ENCODE measurements at regions not wholly inside any gene's neighbourhood (a gene's known extent, or its start where the extent isn't known, plus 50 kb on each side); places are given as distances from the start of the nearest gene placed in this dataset.
"Not testable (repeated sequence)": the region's sequence is repeated elsewhere in the genome, so short reads cannot be mapped to it uniquely, and the experiment has no call there.

DNA sequence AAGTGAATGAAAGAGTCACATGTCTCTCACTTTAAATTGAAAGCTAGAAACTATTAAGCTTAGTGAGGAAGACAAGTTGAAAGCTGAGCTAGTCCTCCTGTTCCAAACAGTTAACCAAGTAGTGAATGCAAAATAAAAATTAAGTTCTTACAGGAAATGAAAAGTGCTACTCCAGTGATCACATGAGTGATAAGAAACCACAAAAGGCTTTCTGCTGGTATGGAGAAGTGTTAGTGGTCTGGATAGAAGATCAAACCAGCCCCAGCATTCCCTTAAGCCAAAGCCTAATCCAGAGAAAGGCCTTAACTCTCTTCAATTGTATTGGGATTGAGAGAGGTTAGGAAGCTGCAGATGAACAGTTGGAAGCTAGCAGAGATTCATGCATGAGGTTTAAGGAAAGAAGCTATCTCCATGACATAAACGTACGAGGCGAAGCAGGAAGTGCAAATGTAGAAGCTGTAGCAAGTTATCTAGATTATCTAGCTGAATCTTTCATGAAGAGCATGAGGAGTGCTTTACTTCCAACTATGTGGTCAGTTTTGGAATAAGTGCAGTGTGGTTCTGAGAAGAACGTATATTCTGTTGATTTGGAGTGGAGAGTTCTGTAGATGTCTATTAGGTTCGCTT, 261.6 kb downstream of the MDFIC start:
- no peak for DNase-seq

DNA sequence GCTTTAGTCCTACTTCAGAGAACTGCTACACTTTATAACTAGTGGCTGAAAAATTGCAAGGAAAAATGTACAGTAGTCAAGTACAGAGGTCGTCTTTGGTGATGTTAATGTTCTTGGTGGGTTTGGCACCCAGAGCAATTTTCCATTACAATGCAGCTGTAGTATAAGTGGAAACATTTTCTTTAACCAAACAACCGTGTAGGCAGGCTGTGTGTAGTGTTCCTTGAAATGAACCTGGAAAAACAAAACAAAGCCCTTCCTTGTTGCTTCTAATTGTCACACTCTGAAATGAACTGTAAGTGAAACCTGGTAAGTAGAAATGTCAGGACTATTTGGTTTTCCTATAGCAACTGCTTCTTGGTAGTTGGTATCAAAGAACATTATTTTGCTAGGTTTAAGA, 256.9 kb downstream of the MDFIC start:
- no peak for DNase-seq

DNA sequence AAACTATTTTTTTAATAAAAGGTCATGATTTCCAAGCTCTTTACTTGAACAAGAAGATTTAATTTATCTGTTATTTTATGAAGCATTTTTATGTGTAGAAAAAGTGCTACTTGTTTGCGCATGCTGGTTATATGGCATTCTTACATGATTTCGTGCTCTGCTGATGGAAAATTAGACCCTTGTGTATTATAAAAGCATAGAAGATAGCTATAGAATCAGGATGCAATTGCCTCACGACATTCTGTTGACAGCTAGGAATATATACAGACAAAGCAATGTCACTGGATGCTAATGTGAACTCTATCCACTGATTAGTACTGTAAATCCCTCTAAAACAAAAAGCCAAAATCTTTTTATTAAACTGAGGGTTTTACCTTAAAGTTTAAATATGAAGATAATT, 255.9 kb downstream of the MDFIC start:
- DNase-seq = no peak

DNA sequence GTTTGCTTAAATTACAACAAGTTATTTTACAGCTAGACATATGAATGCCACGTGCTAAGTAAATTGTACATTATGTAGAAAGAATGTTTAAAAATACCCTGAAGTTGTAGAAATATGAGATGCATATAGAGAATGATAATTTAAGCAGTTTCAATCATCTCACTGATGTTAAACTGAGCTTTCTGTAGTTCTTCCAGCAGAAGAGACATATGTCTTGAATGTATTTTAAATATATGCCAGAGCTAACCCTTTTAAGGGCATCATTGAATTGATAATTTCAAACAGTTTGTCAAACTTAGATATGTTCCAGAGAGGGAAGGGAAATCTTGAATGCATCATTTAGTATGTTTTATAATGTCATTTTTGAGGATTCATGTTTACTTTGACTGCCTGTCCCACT, 255.2 kb downstream of the MDFIC start:
- no peak for DNase-seq

DNA sequence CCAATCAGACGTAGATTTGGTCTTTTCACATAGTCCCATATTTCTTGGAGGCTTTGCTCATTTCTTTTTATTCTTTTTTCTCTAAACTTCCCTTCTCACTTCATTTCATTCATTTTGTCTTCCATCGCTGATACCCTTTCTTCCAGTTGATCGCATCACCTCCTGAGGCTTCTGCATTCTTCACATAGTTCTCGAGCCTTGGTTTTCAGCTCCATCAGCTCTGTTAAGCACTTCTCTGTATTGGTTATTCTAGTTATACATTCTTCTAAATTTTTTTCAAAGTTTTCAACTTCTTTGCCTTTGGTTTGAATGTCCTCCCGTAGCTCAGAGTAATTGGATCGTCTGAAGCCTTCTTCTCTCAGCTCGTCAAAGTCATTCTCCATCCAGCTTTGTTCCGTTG, 250.5 kb downstream of the MDFIC start:
- not testable (repeated sequence) for DNase-seq

DNA sequence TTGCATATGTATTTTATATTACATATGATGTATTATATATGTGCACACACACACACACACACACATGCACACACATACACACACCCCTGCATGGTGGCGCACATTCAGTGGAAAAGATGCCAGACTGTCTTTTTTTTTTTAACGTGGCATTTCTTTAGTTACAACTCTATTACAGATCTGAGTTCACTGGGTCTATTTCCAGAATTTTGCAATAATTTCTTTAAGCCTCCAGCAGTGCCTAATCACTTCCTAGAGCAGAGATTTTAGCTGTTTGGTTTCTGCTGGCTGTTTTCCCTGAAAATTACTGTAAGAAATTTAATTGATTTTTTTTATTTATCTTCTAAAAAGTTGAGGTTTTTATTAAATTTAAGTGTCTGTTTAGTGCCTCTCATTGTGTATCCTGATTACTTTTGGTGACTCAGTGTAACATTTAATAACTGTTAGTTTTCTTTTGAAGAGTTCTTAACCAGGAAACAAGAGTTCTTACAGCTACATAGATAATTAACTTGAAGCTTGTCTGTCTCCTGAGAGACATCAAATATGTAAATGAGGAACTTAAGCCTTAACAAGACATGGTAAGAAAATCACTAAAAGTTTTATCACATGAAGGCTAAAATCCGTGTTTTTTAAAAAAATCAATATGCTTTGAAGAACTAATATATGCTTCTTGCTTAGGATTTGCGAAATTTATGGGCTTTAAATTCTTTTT, 232.0 kb downstream of the MDFIC start:
- DNase-seq = no peak

DNA sequence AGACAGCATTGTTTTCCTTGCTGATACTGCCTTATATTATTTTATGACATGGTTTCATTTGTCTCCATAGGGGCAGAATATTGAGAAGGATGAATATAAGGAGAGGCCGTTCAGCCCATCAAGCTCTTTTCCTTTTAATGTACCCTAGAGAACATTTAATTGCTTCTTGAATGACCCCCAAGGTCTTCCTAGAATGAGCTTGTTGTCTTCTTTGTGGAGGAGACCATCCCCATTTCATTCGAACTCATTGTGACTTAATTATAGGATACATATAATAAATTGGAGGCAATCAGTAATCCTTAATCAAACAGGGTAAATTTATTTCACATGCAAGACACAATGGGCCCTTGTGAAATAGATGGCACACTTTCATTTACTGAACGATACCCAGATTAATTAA, 231.3 kb downstream of the MDFIC start:
- no peak for DNase-seq

DNA sequence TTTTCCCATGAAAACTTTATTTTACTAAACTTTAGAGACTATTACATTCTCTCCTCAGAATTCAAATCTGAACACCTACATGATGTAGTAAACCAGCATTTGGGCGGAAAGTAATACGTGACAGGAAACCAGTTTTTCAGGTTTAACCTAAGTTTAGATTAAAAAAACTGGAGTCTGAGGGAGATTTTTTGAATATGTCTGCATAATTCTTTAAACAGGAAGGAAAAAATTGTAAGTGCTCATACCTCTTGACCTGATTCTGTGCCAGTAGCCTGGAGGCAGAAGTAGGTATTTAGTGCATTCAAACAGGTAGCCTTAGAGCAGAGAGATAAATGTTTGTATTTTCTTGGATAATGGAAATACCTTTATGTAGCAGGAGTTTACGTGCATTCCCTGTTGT, 224.3 kb downstream of the MDFIC start:
- DNase-seq = no peak

DNA sequence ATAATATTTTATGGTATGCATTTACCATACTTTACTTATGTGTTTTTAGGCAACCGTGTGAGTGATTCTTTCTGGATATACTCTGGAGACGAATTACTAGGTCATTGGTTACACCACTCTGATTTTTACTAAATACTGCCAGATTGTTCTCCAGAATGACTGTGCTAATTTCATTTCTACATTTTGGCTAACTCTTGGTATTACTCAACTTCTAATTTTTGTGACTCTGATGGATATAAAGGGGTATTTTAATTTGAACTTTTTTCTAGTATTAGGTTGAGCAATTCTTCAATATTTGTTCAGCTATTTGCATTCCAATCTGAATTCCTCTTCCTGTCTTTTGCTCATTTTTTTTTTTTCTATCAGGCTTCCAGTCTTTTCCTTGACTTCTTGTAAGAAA, 223.6 kb downstream of the MDFIC start:
- no peak for DNase-seq

DNA sequence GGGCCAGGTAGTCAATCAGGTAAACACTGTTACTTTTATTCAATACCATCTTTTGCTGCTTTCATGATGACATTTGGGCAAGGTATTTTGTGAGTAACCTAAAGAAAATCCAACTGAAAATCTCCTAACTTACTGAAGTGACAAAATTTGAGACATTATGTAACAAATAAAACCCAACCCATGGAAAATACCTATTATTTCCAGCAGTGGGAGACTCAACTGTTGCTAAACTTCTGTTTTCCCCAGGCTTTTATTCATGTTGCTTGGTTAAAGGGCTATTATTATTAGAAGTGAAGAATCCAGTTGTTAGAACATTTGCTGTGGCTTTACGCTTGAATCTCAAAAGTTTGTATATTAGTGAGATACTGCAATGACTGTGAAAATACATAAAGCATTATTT, 215.9 kb downstream of the MDFIC start:
- DNase-seq = no peak

DNA sequence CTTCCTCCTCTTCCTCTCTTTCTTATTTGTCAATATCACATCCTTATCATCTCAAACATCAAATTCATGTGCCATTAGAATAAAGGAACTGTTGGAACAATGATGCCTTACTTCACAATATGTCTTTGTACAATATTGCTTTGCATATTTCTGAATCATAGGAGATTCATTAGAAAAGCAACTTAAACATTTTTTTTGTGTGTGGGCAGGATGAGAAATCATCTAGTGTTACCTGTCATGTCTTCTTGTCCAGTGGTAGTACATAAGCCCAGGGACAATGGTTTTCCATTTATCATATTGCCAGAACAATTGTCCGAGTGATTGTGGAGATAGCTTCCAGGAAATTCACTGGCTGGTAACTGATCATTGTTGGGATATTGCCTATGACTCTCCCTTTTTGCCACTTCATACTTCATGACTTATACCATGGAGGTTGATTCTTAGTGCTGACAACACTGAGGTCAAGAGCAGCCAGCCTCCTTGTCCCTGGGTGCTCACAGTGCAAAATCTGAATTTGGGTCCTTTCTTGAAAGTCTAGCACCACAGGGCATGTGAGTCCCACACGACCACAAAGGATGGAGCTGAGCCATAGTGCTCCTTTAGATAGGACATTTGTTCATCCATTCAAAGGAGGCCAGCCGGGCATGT, 215.0 kb downstream of the MDFIC start:
- no peak for DNase-seq

DNA sequence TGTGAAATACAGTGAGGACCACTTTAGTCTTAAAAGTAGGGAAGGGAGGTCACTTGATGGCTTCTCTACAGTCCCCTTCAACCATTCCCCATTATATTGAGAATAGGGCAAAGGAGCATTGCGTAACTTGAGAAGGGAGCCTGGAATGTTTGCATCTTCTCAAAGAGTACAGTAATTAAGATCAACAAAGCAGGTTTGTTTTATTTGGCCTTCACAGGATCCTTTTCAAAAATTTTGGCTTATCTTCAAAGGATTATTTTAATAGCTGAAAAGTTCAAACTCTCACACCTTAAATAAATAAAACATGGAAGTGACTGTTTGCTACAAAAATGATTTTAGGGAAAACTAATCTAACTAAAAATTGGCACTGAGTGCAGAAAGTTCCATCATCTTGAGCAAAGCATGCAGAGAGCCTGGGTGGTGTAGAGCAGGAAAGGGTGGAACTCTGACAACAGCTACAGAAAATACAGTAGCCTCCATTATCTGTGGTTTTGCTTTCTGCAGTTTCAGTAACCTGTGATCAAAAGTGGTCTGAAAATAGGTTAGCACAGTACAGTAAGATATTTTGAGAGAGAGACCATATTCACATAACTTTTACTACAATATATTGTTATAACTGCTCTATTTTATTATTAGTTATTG, 214.0 kb downstream of the MDFIC start:
- no peak for DNase-seq

DNA sequence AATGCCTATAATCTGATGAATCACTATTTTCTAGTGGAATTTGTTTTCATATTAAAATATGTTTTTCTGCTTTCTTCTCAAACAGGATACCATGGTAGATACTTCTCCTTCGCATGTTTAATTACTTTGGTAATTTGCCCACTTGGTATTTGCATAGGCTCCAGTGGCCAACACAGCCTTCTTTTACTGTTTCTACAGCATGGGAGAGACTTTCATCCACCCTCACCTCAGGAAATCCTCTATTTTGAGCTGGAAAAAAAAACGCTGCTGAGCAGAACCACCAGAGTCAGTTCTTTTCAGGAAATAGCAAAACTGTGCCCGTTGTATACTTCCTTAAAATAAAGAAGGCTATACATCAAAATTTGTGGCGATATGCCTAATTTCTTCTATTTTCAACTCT, 213.3 kb downstream of the MDFIC start:
- no peak for DNase-seq

DNA sequence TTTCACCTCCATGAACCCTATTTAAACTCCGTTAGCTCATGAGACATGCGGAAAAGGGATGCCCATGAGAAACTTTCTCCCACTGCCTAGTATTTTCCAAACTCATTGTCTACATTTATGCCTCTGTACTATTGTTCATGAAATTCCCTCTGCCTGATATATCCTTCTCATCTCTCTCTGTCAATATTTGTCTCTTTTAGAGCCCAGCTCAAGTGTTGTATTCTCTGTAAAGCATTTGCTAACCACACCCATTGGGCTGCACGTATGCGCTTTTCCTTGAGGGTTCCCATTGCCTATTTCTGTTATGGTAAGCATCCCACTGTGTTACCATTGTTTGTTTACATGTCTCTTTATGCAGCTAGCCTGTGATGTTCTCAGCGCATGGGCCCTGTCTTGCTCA, 211.4 kb downstream of the MDFIC start:
- no peak for DNase-seq

DNA sequence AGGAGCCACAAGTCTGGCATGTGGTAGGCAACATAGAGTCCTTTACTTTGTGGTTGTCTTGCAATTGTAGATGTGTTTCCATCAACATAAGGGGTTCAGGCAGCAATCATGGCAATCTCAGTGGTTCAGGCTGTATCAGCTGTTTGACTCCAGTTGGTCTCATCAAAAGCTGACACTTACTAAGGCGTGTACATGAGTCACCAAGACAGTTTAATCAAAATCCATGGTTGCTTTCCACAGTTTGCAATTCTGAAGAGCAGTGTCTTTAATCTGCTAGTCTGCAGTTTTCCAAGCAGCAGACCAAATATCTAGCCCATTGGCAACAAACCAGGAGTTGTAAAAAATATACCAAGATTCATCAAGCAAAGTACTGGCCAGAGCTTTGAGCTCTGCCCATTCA, 210.2 kb downstream of the MDFIC start:
- DNase-seq = no peak

DNA sequence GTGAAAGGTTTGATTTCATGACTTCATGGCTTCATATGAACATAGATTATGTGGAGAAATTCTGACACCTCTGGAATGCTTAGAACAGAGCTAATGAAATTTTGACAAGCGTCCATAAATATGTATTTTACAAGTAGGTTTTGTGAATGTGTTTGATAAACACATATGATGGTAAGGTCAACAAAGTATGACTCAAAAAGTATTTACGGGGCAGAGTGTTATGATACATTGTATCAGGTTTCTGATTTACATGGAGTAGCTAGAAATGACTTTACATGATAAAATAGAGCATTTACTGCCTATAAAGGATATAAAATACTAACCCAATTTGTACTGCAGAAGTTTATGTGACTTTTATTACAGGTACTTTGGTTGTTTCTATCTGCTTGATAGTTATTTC, 206.3 kb downstream of the MDFIC start:
- DNase-seq = no peak

DNA sequence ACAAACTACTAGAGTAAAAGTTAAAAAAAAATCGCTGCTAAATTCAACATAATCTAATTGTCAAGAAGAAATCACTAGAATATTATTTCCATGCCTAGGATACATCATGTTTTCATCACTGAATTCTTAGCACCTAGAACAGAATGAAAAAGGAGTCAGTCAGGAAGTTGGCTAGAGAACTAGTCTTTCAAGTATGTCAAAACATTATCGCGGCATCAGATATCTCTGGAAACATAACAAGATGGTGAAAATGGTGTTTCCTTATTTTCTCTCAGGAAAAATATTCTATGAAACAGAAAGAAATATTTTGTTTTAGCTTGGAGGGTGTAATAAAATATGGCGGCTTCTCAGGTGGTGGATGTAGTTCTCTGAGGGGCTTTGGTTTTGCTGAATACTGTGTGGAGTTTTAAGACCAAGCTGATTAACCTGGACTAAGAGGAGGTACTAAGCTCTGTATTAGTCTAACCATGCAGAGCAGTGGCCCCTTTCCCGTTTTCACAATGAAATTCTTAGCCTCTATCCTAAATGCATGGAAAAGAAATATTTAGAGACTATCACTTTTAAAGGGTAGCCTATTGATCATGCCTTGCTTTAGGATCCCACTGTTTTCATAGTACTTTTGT, 205.6 kb downstream of the MDFIC start:
- DNase-seq = no peak

DNA sequence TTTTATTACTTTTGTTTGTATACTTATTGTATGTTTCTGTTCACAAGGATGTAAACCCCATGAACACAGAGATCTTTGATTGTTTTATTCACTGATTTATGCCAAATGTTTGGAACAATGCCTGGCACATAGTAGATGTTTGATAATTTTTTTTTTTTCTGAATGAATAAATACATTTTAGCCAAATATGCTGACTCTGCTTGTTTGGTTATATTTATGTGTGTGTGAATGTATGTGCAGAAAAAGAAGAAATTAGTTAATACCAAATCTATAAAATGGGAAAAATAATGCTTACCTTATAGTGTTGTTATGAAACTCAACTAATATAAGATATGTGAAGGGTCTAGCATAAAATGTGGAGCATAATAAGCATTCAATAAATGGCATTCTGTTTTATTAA, 203.9 kb downstream of the MDFIC start:
- DNase-seq = no peak

DNA sequence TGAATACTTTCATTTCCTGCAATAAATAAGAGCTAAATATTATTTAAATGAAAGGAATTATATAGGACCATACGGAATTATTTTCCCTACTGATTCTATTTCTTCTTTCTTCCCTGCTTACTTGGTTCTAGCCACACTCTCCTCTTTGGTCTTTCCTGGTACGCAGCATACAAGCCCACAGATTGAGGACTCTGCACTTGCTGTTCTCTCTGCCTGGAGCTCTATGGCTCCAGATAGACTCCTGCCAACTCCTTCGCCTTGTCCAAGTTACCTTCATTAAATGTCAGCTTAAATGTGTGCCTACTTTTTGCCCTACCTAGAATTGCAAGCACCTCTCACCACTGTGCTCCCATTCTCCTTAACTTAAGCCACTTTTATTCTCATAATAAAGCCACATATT, 203.4 kb downstream of the MDFIC start:
- no peak for DNase-seq

DNA sequence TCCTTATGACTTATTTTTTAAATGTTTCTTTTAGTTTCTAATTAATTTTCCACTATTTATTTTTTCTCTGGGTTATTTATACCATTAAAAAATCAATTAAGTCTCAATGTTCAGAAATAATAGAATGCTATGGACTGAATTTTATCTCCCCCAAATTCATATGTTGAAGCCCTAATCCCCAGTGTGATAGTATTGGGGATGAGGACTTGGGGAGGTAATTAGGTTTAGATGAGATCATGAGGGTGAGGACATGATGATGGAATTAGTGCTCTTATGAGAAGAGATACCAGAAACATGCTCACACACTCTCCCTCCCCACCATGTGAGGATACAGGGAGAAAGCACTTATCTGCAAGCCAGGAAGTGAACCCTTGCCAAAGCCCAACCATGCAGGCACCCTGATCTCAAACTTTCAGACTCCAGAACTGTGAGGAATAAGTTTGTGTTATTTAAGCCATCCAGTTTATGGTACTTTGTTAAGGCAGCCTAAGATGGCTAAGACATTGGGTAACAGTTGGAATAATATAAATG, 202.6 kb downstream of the MDFIC start:
- no peak for DNase-seq

DNA sequence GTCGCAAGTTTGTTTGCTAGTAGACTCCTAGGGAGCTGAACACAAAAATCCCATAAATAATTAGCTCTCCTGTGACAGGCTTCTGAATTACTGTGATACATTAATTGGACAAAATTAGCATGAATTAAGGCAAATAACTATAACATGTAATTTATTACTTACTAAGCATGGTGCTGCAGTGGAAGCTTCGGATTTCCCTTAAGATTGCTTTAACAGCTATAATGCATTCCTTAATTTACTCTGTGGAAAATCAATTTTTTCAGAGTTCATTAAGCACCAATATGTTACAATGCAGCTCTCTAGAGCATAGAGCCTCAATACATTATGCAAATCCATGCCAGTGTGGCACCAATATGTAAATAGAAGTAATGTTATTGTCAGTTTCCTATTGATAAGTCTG, 201.5 kb downstream of the MDFIC start:
- DNase-seq = no peak

DNA sequence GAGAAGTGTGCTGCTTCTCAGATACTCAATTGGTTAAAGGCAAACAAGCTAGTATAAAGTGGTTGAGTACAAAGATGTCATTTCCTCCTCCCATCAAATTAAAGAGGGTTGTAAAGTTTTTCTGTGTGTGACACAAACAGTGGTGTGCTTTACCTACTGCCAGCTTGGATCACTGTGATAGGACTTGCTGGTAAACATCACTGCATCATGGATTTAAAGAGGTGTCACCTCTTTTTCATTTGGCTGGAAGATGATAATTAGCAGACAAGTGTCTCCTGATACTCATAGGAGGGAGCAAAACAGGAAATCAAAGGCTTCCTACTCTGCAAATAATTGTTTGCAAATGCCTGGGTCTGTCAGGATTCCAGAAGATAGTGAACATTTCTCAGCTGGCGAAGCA, 200.5 kb downstream of the MDFIC start:
- no peak for DNase-seq

DNA sequence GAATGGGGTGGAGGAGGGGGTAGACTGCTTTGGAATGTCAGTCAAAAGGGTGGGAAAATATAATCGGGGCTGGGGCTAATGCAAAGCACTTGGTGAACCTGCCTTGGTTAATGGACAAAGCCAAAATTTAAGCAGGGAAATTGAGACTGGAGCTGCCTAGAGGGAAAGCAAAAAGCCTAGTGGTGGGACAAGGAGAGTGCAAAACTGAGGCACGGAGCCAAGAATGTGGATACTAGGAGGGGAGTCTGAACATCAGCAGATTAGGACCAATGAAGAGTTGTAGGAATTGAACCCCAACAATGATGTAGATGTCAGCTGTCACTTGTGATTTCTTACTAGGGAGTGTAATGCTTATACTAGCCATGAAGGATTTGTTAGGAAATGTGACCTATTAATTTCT, 195.9 kb downstream of the MDFIC start:
- DNase-seq = no peak

Measured in NCI-H774 (cell line).